ENCODE measurements at regions not wholly inside any gene's neighbourhood (a gene's known extent, or its start where the extent isn't known, plus 50 kb on each side); places are given as distances from the start of the nearest gene placed in this dataset.
"Not testable (repeated sequence)": the region's sequence is repeated elsewhere in the genome, so short reads cannot be mapped to it uniquely, and the experiment has no call there.

DNA sequence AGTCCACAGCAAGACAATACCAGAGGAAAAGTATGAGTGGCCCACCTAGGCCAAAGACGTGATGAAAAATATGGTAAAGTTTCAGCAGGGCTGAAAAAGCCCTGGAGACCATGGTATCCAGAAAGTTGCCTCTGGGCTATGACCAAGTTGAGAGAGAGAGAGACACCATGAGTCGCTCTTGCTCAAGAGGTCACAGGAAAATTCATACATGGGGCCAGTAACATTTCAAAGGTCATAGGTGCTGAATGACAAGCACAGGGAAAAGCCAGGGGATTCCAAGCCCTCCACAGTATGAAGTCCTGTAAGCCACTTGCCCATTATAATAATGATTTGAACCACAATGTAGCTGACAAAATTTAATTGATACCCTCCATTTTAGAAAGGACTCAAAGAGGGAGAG, 657.7 kb upstream of the CITED2 start:
- DNase-seq, result no peak

DNA sequence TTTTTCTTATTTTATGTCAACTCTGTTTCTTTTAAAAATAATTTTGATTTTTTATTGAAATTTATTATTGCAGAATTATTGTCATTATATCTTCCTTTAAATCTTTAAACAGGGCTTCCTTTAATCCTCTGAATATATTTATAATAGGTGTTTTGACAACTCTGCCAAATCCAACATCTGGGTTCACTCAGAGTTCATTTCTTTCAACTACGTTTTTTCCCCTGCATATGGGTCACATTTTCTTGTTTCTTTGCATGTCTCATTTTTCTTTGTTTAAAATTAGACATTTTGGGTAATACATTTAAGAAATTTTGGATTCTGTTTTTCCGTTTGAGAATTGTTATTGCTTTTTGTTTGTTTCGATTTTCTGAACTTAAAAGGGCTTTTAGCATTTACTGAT, 655.1 kb upstream of the CITED2 start:
- DNase-seq, result no peak

DNA sequence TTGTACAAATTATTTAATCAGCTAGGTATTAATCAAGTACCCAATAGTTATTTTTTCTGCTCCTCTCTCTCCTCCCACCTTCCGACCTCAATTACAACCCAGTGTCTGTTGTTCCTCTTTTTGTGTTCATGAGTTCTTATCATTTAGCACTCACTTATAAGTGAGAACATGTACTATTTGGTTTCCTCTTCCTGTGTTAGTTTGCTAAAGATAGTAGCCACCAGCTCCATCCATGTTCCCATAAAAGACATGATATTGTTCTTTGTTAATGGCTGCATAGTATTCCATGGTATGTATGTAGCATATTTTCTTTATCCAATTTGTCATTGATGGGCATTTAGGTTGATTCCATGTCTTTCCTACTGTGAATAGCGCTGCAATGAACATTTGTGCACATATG, 652.8 kb upstream of the CITED2 start:
- DNase-seq, result no peak

DNA sequence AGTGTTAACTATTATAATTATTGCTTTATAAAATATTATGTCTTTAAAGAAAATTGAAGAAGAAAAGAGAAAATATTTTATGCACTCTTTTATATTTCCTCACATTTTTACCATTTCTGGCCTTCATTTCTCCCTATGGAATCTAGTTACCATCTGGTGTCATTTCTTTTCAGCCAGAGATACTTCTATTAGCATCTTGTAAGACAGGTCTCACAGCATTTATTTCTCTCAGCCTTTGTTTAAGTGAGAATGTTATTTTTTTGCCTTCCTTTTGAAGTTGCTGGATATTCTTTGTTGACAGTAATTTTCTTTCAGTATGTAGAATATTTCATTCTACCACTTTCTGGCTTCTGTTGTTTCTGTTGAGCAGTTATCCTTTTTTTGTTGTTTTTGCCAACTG, 652.1 kb upstream of the CITED2 start:
- DNase-seq, result no peak

DNA sequence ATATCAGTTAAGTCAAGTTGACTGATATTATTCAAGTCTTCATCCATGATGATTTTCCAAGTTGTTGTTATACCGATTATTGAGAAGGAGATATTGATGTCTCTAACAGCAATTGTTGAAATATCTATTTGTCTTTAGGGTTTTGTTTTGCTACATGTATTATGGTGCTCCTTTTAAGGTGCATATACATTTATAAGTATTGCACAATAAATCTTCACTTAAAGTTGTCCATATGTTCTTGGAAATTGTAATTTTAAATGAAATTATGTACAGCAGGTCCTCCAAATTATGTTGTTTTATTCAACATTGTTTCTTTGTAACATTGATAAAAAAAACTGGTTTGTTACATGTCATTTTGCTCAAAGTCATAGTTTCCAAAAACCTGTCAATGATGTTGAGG, 650.7 kb upstream of the CITED2 start:
- DNase-seq, result no peak

DNA sequence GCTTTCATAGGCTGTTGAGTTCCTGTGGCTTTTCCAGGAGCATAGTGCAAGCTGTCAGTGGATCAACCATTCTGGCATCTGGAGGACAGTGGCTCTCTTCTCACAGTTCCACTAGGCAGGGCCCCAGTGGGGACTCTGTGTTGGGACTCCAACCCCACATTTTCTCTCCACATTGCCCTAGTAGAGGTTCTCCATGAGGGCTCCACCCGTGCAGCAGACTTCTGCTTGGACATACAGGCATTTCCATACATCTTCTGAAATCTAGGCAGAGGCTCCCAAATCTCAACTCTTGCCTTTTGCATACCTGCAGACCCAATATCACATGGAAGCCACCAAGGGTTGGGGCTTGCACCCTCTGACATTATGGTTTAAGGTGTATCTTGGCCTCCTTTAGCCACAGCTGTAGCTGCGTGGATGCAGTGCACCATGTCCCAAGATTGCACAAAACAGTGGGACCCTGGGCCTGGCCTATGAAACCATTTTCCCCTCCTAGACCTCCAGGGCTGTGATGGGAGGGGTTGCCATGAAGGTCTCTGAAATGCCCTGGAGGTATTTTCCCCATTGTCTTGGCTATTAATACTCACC, 645.9 kb upstream of the CITED2 start:
- DNase-seq, result no peak

DNA sequence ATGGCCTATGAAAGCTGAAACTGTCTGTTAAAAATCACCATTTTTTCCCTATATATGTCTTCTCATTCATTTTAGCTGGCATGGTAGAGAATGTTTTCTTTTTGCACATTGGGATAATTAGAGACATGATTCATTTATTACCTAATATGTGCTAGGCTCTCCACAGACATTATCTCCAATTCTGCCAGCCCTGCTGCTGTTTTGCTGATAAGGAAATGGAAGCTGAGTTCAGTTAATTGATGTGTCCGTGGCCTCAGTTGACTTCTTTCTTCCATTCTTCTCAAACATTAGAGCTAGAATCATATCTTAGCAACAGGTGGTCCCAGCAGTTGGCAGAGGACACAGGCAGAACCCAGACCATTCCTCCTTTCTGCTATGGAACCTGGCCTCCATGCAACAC, 644.1 kb upstream of the CITED2 start:
- no peak for DNase-seq

DNA sequence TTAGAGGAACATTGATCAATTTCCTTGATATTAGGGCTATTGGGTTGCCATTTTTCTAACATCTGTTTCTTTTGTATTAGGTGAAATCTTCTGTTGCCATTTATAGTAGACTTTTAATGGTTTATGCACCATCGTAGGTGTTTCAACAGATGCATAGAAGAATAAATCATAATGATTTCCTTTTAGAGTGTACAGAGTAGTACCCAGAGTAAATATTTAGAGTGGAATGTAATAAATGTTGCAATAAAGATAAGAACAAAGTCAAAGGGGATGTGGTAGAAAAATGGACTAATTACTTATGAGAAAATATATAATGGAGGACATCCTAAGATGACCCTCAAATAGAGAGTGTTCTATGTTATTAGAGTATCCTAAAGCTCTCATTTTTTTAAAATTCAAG, 643.0 kb upstream of the CITED2 start:
- no peak for DNase-seq

DNA sequence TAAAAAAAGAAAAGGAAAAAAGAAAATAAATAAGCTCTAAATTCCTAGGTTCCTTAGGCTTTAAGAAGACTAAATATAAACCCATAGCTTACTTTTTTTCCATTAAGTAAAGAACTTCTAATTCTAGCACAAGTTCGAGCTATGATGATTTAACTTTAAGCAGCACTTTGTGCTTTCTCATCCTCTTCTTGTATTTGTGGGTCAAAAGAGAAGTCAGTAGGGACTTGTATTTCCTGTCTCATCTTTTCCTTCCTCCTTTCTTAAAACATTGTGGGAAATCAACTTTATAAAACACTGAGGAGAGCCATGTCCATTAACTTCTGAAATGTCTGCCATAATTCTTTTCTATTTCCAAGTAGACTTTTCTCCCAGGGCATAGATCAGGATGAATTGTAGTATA, 637.7 kb upstream of the CITED2 start:
- no peak for DNase-seq

DNA sequence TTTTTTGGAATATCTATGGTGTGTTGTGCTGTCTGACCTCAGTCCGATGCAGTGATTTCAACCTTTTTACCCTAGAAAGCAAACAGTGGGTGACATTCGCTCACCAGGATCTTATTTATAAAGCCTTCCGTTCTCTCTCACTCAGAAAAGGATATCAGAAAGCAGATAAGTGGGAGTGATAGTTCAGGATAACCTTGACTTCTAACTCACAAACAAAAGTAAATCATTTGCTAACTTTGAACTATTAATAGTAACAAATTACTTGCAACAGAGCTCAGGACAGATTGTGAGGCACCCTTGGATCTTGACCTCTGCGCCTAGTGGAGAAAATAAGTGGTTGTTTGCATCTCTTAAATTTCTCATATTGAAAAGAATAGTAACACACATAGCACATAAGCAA, 637.1 kb upstream of the CITED2 start:
- no peak for DNase-seq

DNA sequence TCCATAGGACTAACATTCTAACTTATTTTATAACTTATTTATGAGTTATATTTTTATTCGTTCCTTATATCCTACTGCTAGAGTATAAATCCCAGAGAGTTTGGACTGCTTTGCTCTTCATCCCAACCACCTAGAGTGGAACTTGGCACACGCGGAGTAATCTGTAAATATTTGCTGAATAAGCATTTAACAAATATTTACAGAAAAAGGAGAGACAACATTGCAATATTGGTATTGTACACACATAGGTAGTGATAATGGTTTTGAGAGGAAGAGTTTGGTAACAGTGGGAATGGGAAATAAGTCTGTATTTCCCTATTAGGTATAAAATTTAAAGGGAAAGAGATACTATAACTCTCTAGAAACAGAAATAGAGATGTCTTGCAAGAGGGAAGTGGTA, 634.8 kb upstream of the CITED2 start:
- DNase-seq, result no peak

DNA sequence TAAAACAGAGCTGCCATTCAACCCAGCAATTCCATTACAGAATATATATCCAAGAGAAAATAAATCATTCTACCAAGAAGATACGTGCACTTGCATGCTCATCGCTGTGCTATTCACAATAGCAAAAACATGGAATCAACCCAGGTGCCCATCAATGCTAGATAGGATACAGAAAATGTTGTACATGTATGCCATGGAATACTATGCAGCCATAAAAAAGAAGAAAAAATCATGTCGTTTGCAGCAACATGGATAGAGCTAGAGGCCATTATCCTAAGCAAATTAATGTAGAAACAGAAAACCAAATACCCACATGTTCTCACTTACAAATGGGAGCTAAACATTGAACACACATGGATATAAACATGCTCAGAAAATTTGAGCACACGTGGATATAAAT, 633.1 kb upstream of the CITED2 start:
- no peak for DNase-seq

DNA sequence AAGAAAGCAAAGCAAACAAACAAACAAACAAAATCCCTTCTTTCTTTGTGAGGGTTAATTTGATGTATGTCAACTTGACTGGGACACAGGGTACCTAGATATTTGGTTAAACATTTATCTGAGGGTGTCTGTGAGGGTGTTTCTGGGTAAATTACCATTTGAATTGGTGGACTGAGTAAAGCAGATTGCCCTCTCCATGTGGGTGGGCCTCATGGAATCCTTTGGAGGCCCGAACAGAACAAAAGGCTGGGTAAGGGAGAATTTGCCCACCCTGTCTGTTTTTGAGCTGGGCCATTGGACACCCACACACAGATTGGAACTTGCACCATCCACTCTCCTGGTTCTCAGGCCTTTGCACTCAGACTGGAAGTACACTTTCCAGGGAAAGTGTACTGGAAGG, 628.8 kb upstream of the CITED2 start:
- no peak for DNase-seq

DNA sequence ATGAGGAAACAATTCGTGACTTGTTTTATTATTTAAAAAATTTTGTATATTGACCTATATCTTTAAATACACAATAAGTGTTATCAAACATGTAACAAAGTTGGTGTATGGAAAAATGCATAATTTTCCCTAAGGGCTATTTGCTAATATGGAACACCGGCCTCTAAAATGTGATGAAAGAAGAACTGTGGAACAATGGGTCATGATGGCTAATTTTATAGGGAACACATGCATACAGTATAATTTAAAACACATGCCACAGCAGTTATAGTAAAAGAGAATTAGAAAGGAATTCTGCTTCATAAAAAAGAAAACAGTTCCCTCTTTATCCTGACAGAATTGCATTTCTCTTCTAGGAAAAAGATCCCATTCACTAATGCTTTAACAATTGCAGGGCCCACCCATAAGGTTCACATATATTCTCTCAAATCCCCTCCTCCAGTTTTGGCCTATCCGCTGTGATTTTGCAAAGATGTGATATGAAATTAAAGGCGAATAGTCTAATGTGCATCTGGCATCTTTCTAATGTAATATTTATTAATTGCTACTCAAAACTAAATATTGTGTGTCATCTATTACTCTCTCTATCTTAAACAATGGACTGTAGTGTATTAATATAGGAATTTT, 628.1 kb upstream of the CITED2 start:
- no peak for DNase-seq

DNA sequence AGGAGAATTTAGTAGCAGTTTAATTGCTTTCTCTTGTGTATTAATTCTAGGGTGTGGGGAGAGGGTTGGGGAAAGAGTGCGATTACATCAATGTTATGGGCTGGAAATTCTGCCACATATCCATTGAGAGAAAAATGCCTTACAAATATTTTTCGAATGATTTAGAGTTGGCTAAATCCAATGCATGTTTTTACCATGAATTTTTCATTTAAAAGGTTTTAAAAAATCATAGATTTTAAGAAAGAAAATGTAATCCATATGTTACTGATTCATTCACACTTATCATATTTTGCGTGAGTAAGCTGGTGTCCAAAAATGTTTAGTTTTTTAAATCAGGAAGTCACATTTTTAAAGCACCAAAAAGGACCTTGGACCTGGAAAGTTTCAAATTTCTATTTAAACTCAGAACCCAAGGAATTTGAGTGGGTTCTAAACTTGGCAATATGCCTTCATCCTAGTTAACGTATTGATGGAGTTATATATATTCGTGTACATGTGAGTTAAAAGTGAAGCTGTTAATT, 627.4 kb upstream of the CITED2 start:
- DNase-seq, result no peak

DNA sequence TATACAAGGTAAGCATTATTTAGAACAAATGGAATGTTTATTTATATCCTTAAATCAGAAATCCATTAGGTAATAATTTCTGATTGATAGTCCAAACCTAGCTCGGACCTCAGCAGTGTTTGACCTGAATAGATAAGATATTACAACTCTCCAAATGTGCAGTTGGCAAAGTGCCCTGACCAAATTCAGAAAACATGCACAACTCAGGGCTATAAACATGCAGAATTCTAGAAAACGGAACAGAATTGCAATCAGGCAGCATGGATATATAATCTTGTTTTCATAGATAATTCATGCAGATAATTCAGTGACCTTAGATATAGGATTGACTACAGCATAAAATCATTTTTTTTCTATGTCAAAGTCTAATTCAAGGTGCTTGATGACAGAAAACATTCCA, 626.6 kb upstream of the CITED2 start:
- no peak for DNase-seq

DNA sequence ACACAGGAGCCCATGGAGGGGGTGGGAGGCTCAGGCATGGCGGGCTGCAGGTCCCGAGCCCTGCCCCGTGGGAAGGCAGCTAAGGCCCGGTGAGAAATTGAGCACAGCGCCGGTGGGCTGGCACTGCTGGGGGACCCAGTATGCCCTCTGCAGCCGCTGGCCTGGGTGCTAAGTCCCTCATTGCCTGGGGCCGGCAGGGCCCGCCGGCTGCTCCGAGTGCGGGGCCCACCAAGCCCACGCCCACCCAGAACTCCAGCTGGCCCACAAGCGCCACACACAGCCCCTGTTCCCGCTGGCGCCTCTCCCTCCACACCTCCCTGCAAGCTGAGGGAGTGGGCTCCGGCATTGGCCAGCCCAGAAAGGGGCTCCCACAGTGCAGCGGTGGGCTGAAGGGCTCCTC, 625.2 kb upstream of the CITED2 start:
- not testable (repeated sequence) for DNase-seq

DNA sequence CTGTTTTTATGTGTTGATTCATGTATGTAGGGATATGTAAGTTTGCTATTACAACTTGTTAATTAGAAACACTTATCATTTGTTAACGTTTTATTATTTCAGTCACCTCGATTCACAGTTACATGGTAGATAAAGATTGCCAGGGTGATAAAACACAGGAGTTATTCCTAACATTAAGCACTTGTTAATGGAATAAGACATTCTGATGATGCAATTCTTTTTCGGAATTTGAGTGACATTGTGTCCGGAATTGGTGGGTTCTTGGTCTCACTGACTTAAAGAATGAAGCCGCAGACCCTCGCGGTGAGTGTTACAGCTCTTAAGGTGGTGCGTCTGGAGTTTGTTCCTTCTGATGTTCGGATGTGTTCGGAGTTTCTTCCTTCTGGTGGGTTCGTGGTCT, 624.0 kb upstream of the CITED2 start:
- not testable (repeated sequence) for DNase-seq

DNA sequence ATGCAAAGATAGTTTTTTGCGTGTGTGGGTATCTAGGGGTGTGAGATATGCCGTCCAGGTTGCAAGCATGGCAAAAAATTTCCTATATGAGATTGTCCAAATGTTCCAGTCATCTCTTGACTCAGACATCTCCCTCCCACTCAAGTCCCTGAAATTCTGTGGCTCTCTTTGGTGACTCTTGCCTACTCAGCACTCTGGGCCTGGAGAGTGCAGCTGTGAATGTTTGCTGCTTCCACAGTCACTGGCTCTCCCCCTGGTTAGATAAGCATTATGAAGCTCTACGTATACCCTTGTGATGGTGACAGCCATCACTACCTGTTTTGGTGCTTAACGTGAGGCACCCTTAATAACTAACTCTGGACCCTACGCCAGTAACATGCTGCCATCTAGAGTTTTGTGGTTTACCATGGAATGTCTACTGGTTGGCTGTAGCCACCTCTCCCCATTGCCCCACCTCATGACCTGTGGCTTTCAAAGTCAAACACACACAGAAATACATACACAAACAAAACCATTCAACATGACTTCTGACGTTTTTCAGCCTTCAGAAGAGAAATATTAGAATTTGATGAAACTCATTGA, 621.9 kb upstream of the CITED2 start:
- no peak for DNase-seq

DNA sequence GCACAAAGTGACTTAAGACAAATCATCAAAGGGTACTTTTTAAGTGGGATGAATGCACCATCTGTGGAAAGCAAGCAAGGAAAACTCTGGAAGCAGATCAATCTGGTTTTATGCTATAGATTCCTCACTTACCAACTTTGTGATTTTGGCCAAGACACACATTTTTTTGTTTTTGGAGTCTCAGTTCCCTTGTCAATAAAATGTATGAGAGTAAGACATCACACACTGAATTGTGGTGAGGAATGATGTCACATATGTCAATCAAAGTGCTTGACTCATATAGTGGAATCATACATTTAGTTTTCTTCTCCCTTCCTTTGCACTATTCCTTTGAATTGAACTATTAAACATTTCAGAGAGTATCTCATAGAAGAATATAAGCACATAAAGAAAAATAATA, 620.5 kb upstream of the CITED2 start:
- DNase-seq, result no peak

DNA sequence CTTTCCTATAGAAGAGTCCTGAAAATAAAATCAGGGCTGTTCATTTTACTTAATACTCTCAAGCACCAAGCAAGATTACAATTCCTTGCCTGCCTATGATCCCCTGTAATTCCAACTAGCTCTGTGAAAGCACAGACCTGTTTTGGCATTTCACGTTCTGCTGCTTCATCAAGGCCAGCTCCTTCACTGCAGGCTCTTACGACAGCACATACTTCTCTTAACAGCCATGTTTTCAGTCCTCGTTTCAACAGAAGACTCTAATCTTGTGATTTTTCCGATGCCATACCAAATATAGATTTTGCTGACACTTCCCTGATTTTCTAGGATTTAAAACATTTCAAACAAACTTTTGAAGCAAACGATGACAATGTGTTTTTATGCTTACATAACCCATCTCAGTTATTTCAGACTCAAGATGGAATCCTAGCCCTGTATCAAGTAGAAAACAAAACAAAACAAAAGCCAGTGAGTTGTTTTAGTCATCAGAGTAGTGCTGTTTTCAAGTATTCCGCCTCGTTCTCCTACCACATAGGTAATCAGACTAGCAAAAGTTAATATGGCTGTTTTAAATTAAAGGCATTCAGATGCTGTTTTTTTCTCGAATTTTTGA, 616.5 kb upstream of the CITED2 start:
- no peak for DNase-seq

DNA sequence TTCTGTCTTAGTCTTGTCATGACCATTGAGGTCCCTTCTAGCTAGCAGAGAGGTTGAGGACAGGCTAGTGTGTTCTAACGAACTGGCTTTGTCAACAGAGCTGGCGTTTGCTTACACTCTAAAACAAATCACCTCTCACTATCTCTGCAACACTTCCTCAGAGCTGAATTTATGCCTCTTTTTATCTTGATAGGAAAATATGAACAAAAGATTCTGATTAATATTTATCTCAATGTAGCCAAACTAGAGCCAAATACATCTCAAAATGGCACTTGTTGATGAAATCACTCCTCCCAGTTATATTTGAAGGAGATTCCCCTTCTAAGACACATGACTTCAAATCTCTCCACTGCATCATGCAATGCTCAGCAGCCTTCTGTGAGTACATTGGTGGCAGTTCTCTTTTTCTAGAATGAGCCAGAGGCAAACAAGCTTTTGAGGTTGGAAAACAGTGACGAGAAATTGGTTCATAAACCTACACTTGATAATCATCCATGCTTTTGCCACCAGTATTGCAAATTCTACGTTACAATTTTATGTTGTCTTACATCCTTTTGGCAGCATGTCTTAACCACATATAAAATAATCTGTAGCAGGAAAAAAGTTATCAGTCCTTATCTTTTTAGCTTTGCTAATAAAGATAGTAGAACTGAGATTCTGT, 615.7 kb upstream of the CITED2 start:
- no peak for DNase-seq

DNA sequence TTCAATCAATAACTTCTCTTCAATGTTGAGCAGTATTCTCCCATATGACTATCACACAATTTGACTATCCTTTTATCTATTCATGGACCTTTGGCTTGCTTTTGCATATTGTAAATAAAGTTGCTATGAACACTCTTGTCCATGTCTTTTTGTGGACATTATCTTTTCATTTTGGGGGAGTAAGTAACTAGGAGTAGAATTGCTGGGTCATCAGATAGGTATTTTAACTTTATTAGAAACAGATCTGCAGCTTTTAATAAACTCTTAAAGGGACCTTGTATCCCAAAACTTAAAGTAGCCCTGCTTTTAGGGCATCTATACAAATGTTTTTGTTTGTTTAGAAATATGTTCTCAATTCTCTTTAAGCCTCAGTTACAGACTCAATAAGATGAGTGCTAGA, 614.2 kb upstream of the CITED2 start:
- DNase-seq, result no peak

DNA sequence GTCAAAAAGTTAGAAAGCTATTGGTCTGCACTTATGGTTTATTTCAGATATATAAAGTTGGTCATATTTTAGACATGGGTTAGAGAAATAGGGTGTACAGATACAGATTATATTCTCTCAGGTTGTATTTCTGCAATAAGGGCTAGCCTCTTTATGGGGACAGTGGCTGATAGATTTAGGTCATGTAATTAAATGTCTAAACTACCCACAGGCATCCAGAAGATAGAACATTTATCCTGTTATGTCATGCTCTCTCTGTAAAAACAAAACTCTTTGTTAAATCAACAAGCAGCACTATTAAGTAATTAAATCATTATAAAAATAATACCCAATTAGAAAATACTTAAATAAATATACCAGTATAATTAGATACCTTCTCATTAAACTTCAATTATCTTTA, 612.6 kb upstream of the CITED2 start:
- no peak for DNase-seq
